Neural progenitor cell (in vitro differentiated cells): ENCODE measurements at regions not wholly inside any gene's neighbourhood (a gene's known extent, or its start where the extent isn't known, plus 50 kb on each side); places are given as distances from the start of the nearest gene placed in this dataset.

ENCODE experiments used
- CTCF ChIP-seq: fragments of 200-600 bp; sonication (generic); IDR thresholded peaks from 2 replicates; pipeline ENCODE4 v1.5.1; 2017; ENCODE audit warnings: antibody characterized with exemption, mild to moderate bottlenecking
- EZH2 ChIP-seq: fragments of 200-600 bp; sonication (generic); IDR thresholded peaks from 2 replicates; pipeline ENCODE4 v1.6.1; 2017; ENCODE audit warnings: antibody characterized with exemption, mild to moderate bottlenecking, moderate library complexity

DNA sequence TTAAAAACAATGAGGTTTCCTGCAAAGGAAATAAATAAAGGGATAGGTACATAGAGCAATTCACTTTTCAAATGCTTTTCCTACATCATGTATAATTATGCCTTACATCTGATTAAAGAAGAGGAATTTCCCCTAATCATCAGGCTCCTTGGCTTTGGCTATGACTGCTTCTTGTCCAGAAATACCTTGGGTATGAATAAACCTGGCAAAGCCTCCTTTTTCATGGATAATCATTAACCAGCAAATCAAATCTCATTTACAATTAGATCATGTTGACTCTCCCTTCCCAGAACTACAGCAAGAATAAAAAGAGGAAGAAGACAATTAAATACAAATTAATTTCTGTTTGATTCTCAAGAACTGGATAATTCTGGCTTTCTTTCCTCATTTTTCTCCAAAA lies 58.0 kb upstream of the CD2AP start:
- no peak for TF ChIP-seq CTCF
- TF ChIP-seq EZH2: no peak
